Stimulated activated effector memory CD8-positive, alpha-beta T cell treated with anti-CD3 and anti-CD28 coated beads, Interleukin-12 subunit alpha, Interleukin-12 subunit beta, amount 100 ng/mL, for 72 hours (primary cell): ENCODE measurements at regions not wholly inside any gene's neighbourhood (a gene's known extent, or its start where the extent isn't known, plus 50 kb on each side); places are given as distances from the start of the nearest gene placed in this dataset.
"Not testable (repeated sequence)": the region's sequence is repeated elsewhere in the genome, so short reads cannot be mapped to it uniquely, and the experiment has no call there.

ENCODE experiments used
- ATAC-seq: fragments of 150-1000 bp; cut with Tn5 transposase; 2 replicates; pipeline ENCODE4 v1.10.0; 2021
- DNase-seq, 2 donors: peaks; one replicate each; pipeline ENCODE4 v3.0.0; 2021 to 2022; ENCODE audit warnings: low spot score in 2 of 2
- H3K27ac Mint-ChIP-seq: one replicate; pipeline ENCODE4 v1.8.0; 2022; ENCODE audit warnings: mild to moderate bottlenecking, mixed read lengths
- H3K36me3 Mint-ChIP-seq: one replicate; pipeline ENCODE4 v1.8.0; 2022; ENCODE audit warnings: mild to moderate bottlenecking, mixed read lengths
- H3K4me1 Mint-ChIP-seq: one replicate; pipeline ENCODE4 v1.8.0; 2022; ENCODE audit warnings: mixed read lengths
- H3K4me3 Mint-ChIP-seq: one replicate; pipeline ENCODE4 v1.8.0; 2022; ENCODE audit warnings: mild to moderate bottlenecking, mixed read lengths
- H3K9me3 Mint-ChIP-seq: one replicate; pipeline ENCODE4 v1.8.0; 2022; ENCODE audit warnings: mixed read lengths

- H3K27ac Mint-ChIP-seq, H3K4me1 Mint-ChIP-seq, H3K4me3 Mint-ChIP-seq, DNase-seq, ATAC-seq, H3K9me3 Mint-ChIP-seq, H3K36me3 Mint-ChIP-seq: not testable (repeated sequence)
These were observed 154.7 kb upstream of the NIPA1 start for GRCh38 chr15:22631789-22632188.

GRCh38 chr15:22639983-22640382, 146.5 kb upstream of the NIPA1 start:
- H3K9me3 Mint-ChIP-seq, H3K36me3 Mint-ChIP-seq, H3K4me1 Mint-ChIP-seq, H3K4me3 Mint-ChIP-seq, ATAC-seq, H3K27ac Mint-ChIP-seq, DNase-seq: not testable (repeated sequence)

GRCh38 chr15:22649458-22649857, 137.0 kb upstream of the NIPA1 start:
- H3K4me1 Mint-ChIP-seq, ATAC-seq, H3K4me3 Mint-ChIP-seq, H3K27ac Mint-ChIP-seq, H3K36me3 Mint-ChIP-seq, DNase-seq, H3K9me3 Mint-ChIP-seq: not testable (repeated sequence)

- ATAC-seq, H3K4me1 Mint-ChIP-seq, H3K27ac Mint-ChIP-seq, H3K36me3 Mint-ChIP-seq, H3K9me3 Mint-ChIP-seq, DNase-seq, H3K4me3 Mint-ChIP-seq: not testable (repeated sequence)
These were observed 135.3 kb upstream of the NIPA1 start for GRCh38 chr15:22651179-22651578.

GRCh38 chr15:22664294-22665058, 122.0 kb upstream of the NIPA1 start:
- peak overlapping the region; percentile 57 for H3K4me3 Mint-ChIP-seq
- DNase-seq (peak; percentile 4 to 53), ATAC-seq (peak; percentile 87)
- H3K9me3 Mint-ChIP-seq, H3K27ac Mint-ChIP-seq, H3K36me3 Mint-ChIP-seq, H3K4me1 Mint-ChIP-seq: not testable (repeated sequence)

- not testable (repeated sequence) for H3K4me1 Mint-ChIP-seq, H3K36me3 Mint-ChIP-seq, H3K9me3 Mint-ChIP-seq
- Mint-ChIP-seq H3K27ac (peak overlapping the region; percentile 10), H3K4me3 (peak overlapping the region; percentile 57)
- peak in 1 of 2 donors; percentile 50 for DNase-seq
- peak; percentile 27 for ATAC-seq
These were observed 121.3 kb upstream of the NIPA1 start for GRCh38 chr15:22665059-22665702.

- not testable (repeated sequence) for H3K4me1 Mint-ChIP-seq, H3K36me3 Mint-ChIP-seq, H3K9me3 Mint-ChIP-seq, DNase-seq
- peak; percentile 71 for ATAC-seq
- H3K27ac Mint-ChIP-seq: peak overlapping the region; percentile 10
- H3K4me3 Mint-ChIP-seq: peak overlapping the region; percentile 57
These were observed 120.7 kb upstream of the NIPA1 start for GRCh38 chr15:22665711-22666110.

- H3K4me3 Mint-ChIP-seq, H3K36me3 Mint-ChIP-seq, H3K4me1 Mint-ChIP-seq, H3K27ac Mint-ChIP-seq, H3K9me3 Mint-ChIP-seq, DNase-seq: not testable (repeated sequence)
- ATAC-seq: peak; percentile 42
These were observed 101.7 kb upstream of the NIPA1 start for GRCh38 chr15:22684786-22685185.

GRCh38 chr15:22699881-22700280, 86.6 kb upstream of the NIPA1 start:
- H3K4me3 Mint-ChIP-seq, H3K9me3 Mint-ChIP-seq, DNase-seq, H3K4me1 Mint-ChIP-seq, ATAC-seq, H3K36me3 Mint-ChIP-seq, H3K27ac Mint-ChIP-seq: not testable (repeated sequence)

- ATAC-seq, H3K4me1 Mint-ChIP-seq, H3K36me3 Mint-ChIP-seq, H3K27ac Mint-ChIP-seq, DNase-seq, H3K9me3 Mint-ChIP-seq, H3K4me3 Mint-ChIP-seq: not testable (repeated sequence)
These were observed 75.6 kb upstream of the NIPA1 start for GRCh38 chr15:22710831-22711341.

- not testable (repeated sequence) for H3K4me1 Mint-ChIP-seq, ATAC-seq, DNase-seq, H3K36me3 Mint-ChIP-seq, H3K27ac Mint-ChIP-seq, H3K9me3 Mint-ChIP-seq
- H3K4me3 Mint-ChIP-seq: peak overlapping the region; percentile 18
These were observed 72.5 kb upstream of the NIPA1 start for GRCh38 chr15:22713933-22714332.

GRCh38 chr15:22714358-22715132, 71.9 kb upstream of the NIPA1 start:
- not testable (repeated sequence) for H3K9me3 Mint-ChIP-seq, H3K36me3 Mint-ChIP-seq
- H3K4me3 Mint-ChIP-seq: peak overlapping the region; percentile 18

GRCh38 chr15:22715133-22715845, 71.2 kb upstream of the NIPA1 start:
- not testable (repeated sequence) for H3K36me3 Mint-ChIP-seq, ATAC-seq, DNase-seq, H3K4me1 Mint-ChIP-seq, H3K27ac Mint-ChIP-seq, H3K9me3 Mint-ChIP-seq, H3K4me3 Mint-ChIP-seq

More at GRCh38 chr15:22714358-22715132, 71.9 kb upstream of the NIPA1 start:
- H3K27ac Mint-ChIP-seq, H3K4me1 Mint-ChIP-seq, DNase-seq: not testable (repeated sequence)
- ATAC-seq: peak; percentile 42

- H3K4me3 Mint-ChIP-seq, H3K9me3 Mint-ChIP-seq, H3K27ac Mint-ChIP-seq, H3K4me1 Mint-ChIP-seq, H3K36me3 Mint-ChIP-seq, DNase-seq, ATAC-seq: not testable (repeated sequence)
These were observed 66.5 kb upstream of the NIPA1 start for GRCh38 chr15:22719980-22720379.

GRCh38 chr15:22726104-22726503, 60.3 kb upstream of the NIPA1 start:
- H3K36me3 Mint-ChIP-seq, H3K4me1 Mint-ChIP-seq, DNase-seq, H3K9me3 Mint-ChIP-seq, H3K27ac Mint-ChIP-seq, ATAC-seq, H3K4me3 Mint-ChIP-seq: not testable (repeated sequence)
